Activated T-helper 2 cell treated with anti-CD3 and anti-CD28 coated beads, Interferon-gamma antibody, Interleukin-2, Interleukin-4, amounts not matched to agents 10 μg/mL and 5 μg/mL and 100 μg/mL, durations not matched to agents 14 hours and 24 hours and 36 hours (primary cell): ENCODE measurements at regions not wholly inside any gene's neighbourhood (a gene's known extent, or its start where the extent isn't known, plus 50 kb on each side); places are given as distances from the start of the nearest gene placed in this dataset.

ENCODE experiments used
- DNase-seq: peaks from one replicate; pipeline ENCODE4 v3.0.0; 2021; ENCODE audit warnings: low spot score
- H3K27ac Mint-ChIP-seq: one replicate; pipeline ENCODE4 v1.8.0; 2021; ENCODE audit warnings: mixed read lengths
- H3K27me3 Mint-ChIP-seq: one replicate; pipeline ENCODE4 v1.8.0; 2021; ENCODE audit warnings: low read depth, mixed read lengths
- H3K36me3 Mint-ChIP-seq: one replicate; pipeline ENCODE4 v1.8.0; 2021; ENCODE audit warnings: low read depth, mixed read lengths
- H3K4me1 Mint-ChIP-seq: one replicate; pipeline ENCODE4 v1.8.0; 2021; ENCODE audit warnings: low read depth, mixed read lengths
- H3K4me3 Mint-ChIP-seq: one replicate; pipeline ENCODE4 v1.8.0; 2021; ENCODE audit warnings: low read depth, mild to moderate bottlenecking, moderate library complexity, mixed read lengths
- H3K9me3 Mint-ChIP-seq: one replicate; pipeline ENCODE4 v1.8.0; 2021; ENCODE audit warnings: mixed read lengths
- intact Hi-C: fragments of 100-400 bp; cut with micrococcal nuclease; formaldehyde crosslinking; loops from one replicate; pipeline ENCODE4 v1.15.1; 2023

- no peak overlapping the region for H3K27ac Mint-ChIP-seq
- H3K9me3 Mint-ChIP-seq: no peaks in the 10 kb centered on the region
- no peaks in the 10 kb centered on the region for H3K4me1 Mint-ChIP-seq
- peaks cover 22% of the 10 kb centered on the region for H3K27me3 Mint-ChIP-seq
- no peak overlapping the region for H3K4me3 Mint-ChIP-seq
- intact Hi-C loops: loop anchor here (1.0 to 2.0 kb wide), 3 partner anchors 51 to 412 kb away; partner anchors contain the start of gene BEND6
- no peak for DNase-seq
- H3K36me3 Mint-ChIP-seq: no peaks in the 10 kb centered on the region
Observed at GRCh38 chr6:56904068-56904467, 50.8 kb upstream of the BEND6 start.

- Mint-ChIP-seq H3K27me3 (peaks cover 25% of the 10 kb centered on the region), H3K4me1 (no peaks in the 10 kb centered on the region), H3K27ac (no peak overlapping the region), H3K4me3 (no peak overlapping the region), H3K36me3 (no peaks in the 10 kb centered on the region), H3K9me3 (no peaks in the 10 kb centered on the region)
- intact Hi-C loops: no loop called here
- DNase-seq: no peak
Observed at GRCh38 chr6:56902641-56903464, 52.1 kb upstream of the BEND6 start.

GRCh38 chr6:56900784-56901183 lies 54.1 kb upstream of the BEND6 start:
- no peaks in the 10 kb centered on the region for H3K36me3 Mint-ChIP-seq
- no peak overlapping the region for H3K27ac Mint-ChIP-seq
- H3K27me3 Mint-ChIP-seq: peaks cover 19% of the 10 kb centered on the region
- intact Hi-C loops: no loop called here
- H3K4me1 Mint-ChIP-seq: no peaks in the 10 kb centered on the region
- no peak for DNase-seq
- H3K9me3 Mint-ChIP-seq: no peaks in the 10 kb centered on the region
- H3K4me3 Mint-ChIP-seq: no peak overlapping the region

GRCh38 chr6:56899753-56900152 lies 55.2 kb upstream of the BEND6 start:
- no peak for DNase-seq
- intact Hi-C loops: no loop called here
- Mint-ChIP-seq H3K27me3 (peaks cover 15% of the 10 kb centered on the region), H3K9me3 (no peaks in the 10 kb centered on the region), H3K27ac (no peak overlapping the region), H3K36me3 (no peaks in the 10 kb centered on the region), H3K4me1 (no peaks in the 10 kb centered on the region), H3K4me3 (no peak overlapping the region)

GRCh38 chr6:56899311-56899710 lies 55.6 kb upstream of the BEND6 start:
- Mint-ChIP-seq H3K36me3 (no peaks in the 10 kb centered on the region), H3K9me3 (no peaks in the 10 kb centered on the region), H3K27me3 (peaks cover 14% of the 10 kb centered on the region), H3K4me3 (no peak overlapping the region), H3K4me1 (no peaks in the 10 kb centered on the region), H3K27ac (no peak overlapping the region)
- intact Hi-C loops: no loop called here
- no peak for DNase-seq

GRCh38 chr6:56897789-56898529 lies 56.9 kb upstream of the BEND6 start:
- H3K27me3 Mint-ChIP-seq: peaks cover 13% of the 10 kb centered on the region
- no peaks in the 10 kb centered on the region for H3K36me3 Mint-ChIP-seq
- no peak for DNase-seq
- no peak overlapping the region for H3K4me3 Mint-ChIP-seq
- no peaks in the 10 kb centered on the region for H3K4me1 Mint-ChIP-seq
- intact Hi-C loops: no loop called here
- H3K27ac Mint-ChIP-seq: no peak overlapping the region
- H3K9me3 Mint-ChIP-seq: no peaks in the 10 kb centered on the region

- no peak overlapping the region for H3K4me3 Mint-ChIP-seq
- intact Hi-C loops: no loop called here
- no peaks in the 10 kb centered on the region for H3K9me3 Mint-ChIP-seq
- no peak overlapping the region for H3K27ac Mint-ChIP-seq
- H3K27me3 Mint-ChIP-seq: peaks cover 5% of the 10 kb centered on the region
- no peak for DNase-seq
- H3K4me1 Mint-ChIP-seq: peaks cover 18% of the 10 kb centered on the region
- H3K36me3 Mint-ChIP-seq: no peaks in the 10 kb centered on the region
Observed at GRCh38 chr6:56891754-56892153, 63.2 kb upstream of the BEND6 start.

GRCh38 chr6:56890683-56891429 lies 64.1 kb upstream of the BEND6 start:
- Mint-ChIP-seq H3K4me3 (no peak overlapping the region), H3K36me3 (no peaks in the 10 kb centered on the region), H3K27me3 (peaks cover 6% of the 10 kb centered on the region), H3K27ac (no peak overlapping the region), H3K4me1 (peaks cover 18% of the 10 kb centered on the region), H3K9me3 (no peaks in the 10 kb centered on the region)
- intact Hi-C loops: no loop called here
- no peak for DNase-seq

- H3K4me3 Mint-ChIP-seq: no peak overlapping the region
- intact Hi-C loops: no loop called here
- peaks cover 18% of the 10 kb centered on the region for H3K4me1 Mint-ChIP-seq
- no peaks in the 10 kb centered on the region for H3K9me3 Mint-ChIP-seq
- H3K36me3 Mint-ChIP-seq: no peaks in the 10 kb centered on the region
- no peak for DNase-seq
- peaks cover 6% of the 10 kb centered on the region for H3K27me3 Mint-ChIP-seq
- no peak overlapping the region for H3K27ac Mint-ChIP-seq
Observed at GRCh38 chr6:56890066-56890465, 64.8 kb upstream of the BEND6 start.

- Mint-ChIP-seq H3K9me3 (no peaks in the 10 kb centered on the region), H3K36me3 (no peaks in the 10 kb centered on the region), H3K4me3 (no peak overlapping the region), H3K27ac (no peak overlapping the region), H3K4me1 (peaks cover 18% of the 10 kb centered on the region), H3K27me3 (peaks cover 6% of the 10 kb centered on the region)
- DNase-seq: no peak
- intact Hi-C loops: no loop called here
Observed at GRCh38 chr6:56889492-56889891, 65.4 kb upstream of the BEND6 start.

GRCh38 chr6:56888687-56889086 lies 66.2 kb upstream of the BEND6 start:
- intact Hi-C loops: no loop called here
- Mint-ChIP-seq H3K4me3 (no peak overlapping the region), H3K27me3 (peaks cover 7% of the 10 kb centered on the region), H3K9me3 (no peaks in the 10 kb centered on the region), H3K27ac (no peak overlapping the region), H3K4me1 (peaks cover 18% of the 10 kb centered on the region), H3K36me3 (no peaks in the 10 kb centered on the region)
- no peak for DNase-seq

GRCh38 chr6:56887086-56887485 lies 67.8 kb upstream of the BEND6 start:
- H3K4me1 Mint-ChIP-seq: peaks cover 18% of the 10 kb centered on the region
- H3K36me3 Mint-ChIP-seq: no peaks in the 10 kb centered on the region
- H3K4me3 Mint-ChIP-seq: no peak overlapping the region
- peaks cover 7% of the 10 kb centered on the region for H3K27me3 Mint-ChIP-seq
- intact Hi-C loops: no loop called here
- DNase-seq: no peak
- H3K27ac Mint-ChIP-seq: no peak overlapping the region
- H3K9me3 Mint-ChIP-seq: no peaks in the 10 kb centered on the region

- Mint-ChIP-seq H3K4me3 (no peak overlapping the region), H3K27ac (no peak overlapping the region), H3K9me3 (no peaks in the 10 kb centered on the region), H3K27me3 (peaks cover 3% of the 10 kb centered on the region), H3K36me3 (no peaks in the 10 kb centered on the region), H3K4me1 (no peaks in the 10 kb centered on the region)
- no peak for DNase-seq
- intact Hi-C loops: no loop called here
Observed at GRCh38 chr6:56877922-56878321, 77.0 kb upstream of the BEND6 start.
